HCT116 (cell line): ENCODE measurements at regions not wholly inside any gene's neighbourhood (a gene's known extent, or its start where the extent isn't known, plus 50 kb on each side); places are given as distances from the start of the nearest gene placed in this dataset.

Experiments used
- ATAC-seq: fragments of 200-7000 bp; cut with Tn5 transposase; 2 replicates; pipeline ENCODE4 v1.9.1; 2020; ENCODE audit warnings: mild to moderate bottlenecking, moderate library complexity
- BruUV-seq: library from RNA; stranded (reverse); fragments of 400-500 nt; replicated peaks from 2 replicates; lab custom pipeline; 2021; lab: Mats Ljungman, UMichigan
- CTCF ChIA-PET: fragments of 300-600 bp; sonication (Branson Sonifier 250); formaldehyde crosslinking; loops from one replicate; lab custom pipeline; 2021; ENCODE audit warnings: antibody characterized with exemption; lab: Charles Lee
- POLR2A ChIA-PET: fragments of 300-600, 350-600 bp; sonication (Branson Sonifier 250); formaldehyde crosslinking; loops from one replicate; lab custom pipeline; 2021; ENCODE audit warnings: antibody characterized with exemption; lab: Charles Lee
- RAD21 ChIA-PET, 2 experiments: fragments of 300-600 bp; sonication (Branson Sonifier 250); formaldehyde crosslinking; loops; one replicate each; lab custom pipeline; 2023; ENCODE audit warnings: low total read pairs in 2 of 2; ENCODE audit not compliant: uncharacterized antibody in 2 of 2, unreplicated experiment in 2 of 2, low non-redundant PET in 1 of 2; lab: Charles Lee
- DNase-seq: peaks from one replicate; pipeline ENCODE4 v3.0.0-alpha.2; 2010; ENCODE audit warnings: low read depth, low spot score
- H2AFZ ChIP-seq: fragments of 200-600 bp; shearing (Covaris generic), sonication (generic); 2 replicates; pipeline ENCODE4 v1.6.1; 2017; ENCODE audit warnings: low read depth, mixed run types, mixed read lengths, antibody characterized with exemption, low read length; ENCODE audit not compliant: poor library complexity, severe bottlenecking
- H3K27ac ChIP-seq: 2 replicates; pipeline ENCODE4 v1.5.1; 2012; ENCODE audit warnings: low read depth, low read length
- H3K27me3 ChIP-seq: fragments of 200-600 bp; sonication (generic); 2 replicates; pipeline ENCODE4 v1.6.1; 2016; ENCODE audit warnings: mixed run types, low read length, mixed read lengths; ENCODE audit not compliant: insufficient read depth
- H3K36me3 ChIP-seq, 2 experiments: fragments of 200-500 bp in 1 of 2; fragments of 200-600 bp in 1 of 2; sonication (Bioruptor generic) in 1 of 2; sonication (generic) in 1 of 2; 2 replicates each; pipeline versions ENCODE4 v1.5.1 to v1.6.1; 2014 to 2016; ENCODE audit warnings: low read length in 2 of 2, inconsistent platforms in 1 of 2, mixed read lengths in 1 of 2, mixed run types in 1 of 2; ENCODE audit not compliant: insufficient read depth in 2 of 2, control insufficient read depth in 1 of 2
- H3K4me1 ChIP-seq, 2 experiments: fragments of 200-600 bp in 1 of 2; sonication (generic) in 1 of 2; 2 replicates each; pipeline versions ENCODE4 v1.5.1 to v1.6.1; 2012 to 2017; ENCODE audit warnings: low read length in 2 of 2, inconsistent platforms in 1 of 2, mild to moderate bottlenecking in 1 of 2, mixed read lengths in 1 of 2, mixed run types in 1 of 2, moderate library complexity in 1 of 2; ENCODE audit not compliant: insufficient read depth in 2 of 2, control insufficient read depth in 1 of 2
- H3K4me2 ChIP-seq: fragments of 200-600 bp; sonication (generic); 2 replicates; pipeline ENCODE4 v1.6.1; 2017; ENCODE audit warnings: mixed run types, low read length, mixed read lengths
- H3K4me3 ChIP-seq, 2 experiments: fragments of 200-600 bp in 1 of 2; sonication (generic) in 1 of 2; replicated peaks in 1 of 2; 2 replicates each; pipeline ENCODE4 v1.5.1; 2011 to 2016; ENCODE audit warnings: low read length in 2 of 2, control low read depth in 1 of 2, low read depth in 1 of 2, mild to moderate bottlenecking in 1 of 2, mixed read lengths in 1 of 2, mixed run types in 1 of 2
- H3K79me2 ChIP-seq: fragments of 200-600 bp; sonication (generic); 2 replicates; pipeline ENCODE4 v1.6.1; 2017; ENCODE audit warnings: mild to moderate bottlenecking, mixed run types, low read length, moderate library complexity, mixed read lengths; ENCODE audit not compliant: insufficient read depth
- H3K9ac ChIP-seq: fragments of 200-600 bp; sonication (generic); 2 replicates; pipeline ENCODE4 v1.6.1; 2016; ENCODE audit warnings: low read length, mixed read lengths
- H3K9me2 ChIP-seq: fragments of 200-600 bp; sonication (generic), shearing (Covaris generic); 2 replicates; pipeline ENCODE4 v1.6.1; 2017; ENCODE audit warnings: mixed run types, mild to moderate bottlenecking, moderate library complexity; ENCODE audit not compliant: insufficient read depth
- H3K9me3 ChIP-seq, 2 experiments: fragments of 200-500 bp in 1 of 2; fragments of 200-600 bp in 1 of 2; sonication (Bioruptor generic) in 1 of 2; sonication (generic) in 1 of 2; 2 replicates each; pipeline ENCODE4 v1.6.1; 2014 to 2017; ENCODE audit warnings: low read length in 2 of 2, mixed read lengths in 2 of 2, inconsistent platforms in 1 of 2, low read depth in 1 of 2, mild to moderate bottlenecking in 1 of 2, mixed run types in 1 of 2, moderate library complexity in 1 of 2; ENCODE audit not compliant: control insufficient read depth in 1 of 2, insufficient read depth in 1 of 2
- H4K20me1 ChIP-seq: fragments of 200-600 bp; sonication (generic), shearing (Covaris generic); 2 replicates; pipeline ENCODE4 v1.6.1; 2017; ENCODE audit warnings: mixed run types, mild to moderate bottlenecking, moderate library complexity; ENCODE audit not compliant: insufficient read depth
- ATF3 ChIP-seq: IDR thresholded peaks from 2 replicates; pipeline ENCODE4 v1.6.1; 2012
- CBX3 ChIP-seq: IDR thresholded peaks from 2 replicates; pipeline ENCODE4 v1.6.1; 2012; ENCODE audit warnings: low read depth
- ELF1 ChIP-seq: IDR thresholded peaks from 2 replicates; pipeline ENCODE4 v1.6.1; 2012; ENCODE audit warnings: low read depth, borderline replicate concordance
- EZH2 ChIP-seq: fragments of 200-600 bp; sonication (generic); IDR thresholded peaks from 2 replicates; pipeline ENCODE4 v1.6.1; 2017; ENCODE audit warnings: antibody characterized with exemption, mixed run types
- EZH2phosphoT487 ChIP-seq: fragments of 200-600 bp; IDR thresholded peaks from 2 replicates; pipeline ENCODE4 v1.6.1; 2018; ENCODE audit warnings: antibody characterized with exemption, borderline replicate concordance
- POLR2A ChIP-seq: IDR thresholded peaks from 2 replicates; pipeline ENCODE4 v1.7.0; 2011; ENCODE audit warnings: borderline replicate concordance; ENCODE audit not compliant: insufficient read depth, insufficient read length; ENCODE audit errors: extremely low read depth
- SIN3A ChIP-seq: IDR thresholded peaks from 2 replicates; pipeline ENCODE4 v1.6.1; 2012; ENCODE audit warnings: low read depth
- TCF7L2 ChIP-seq: IDR thresholded peaks from 2 replicates; pipeline ENCODE4 v1.7.0; 2011; ENCODE audit warnings: borderline replicate concordance, inconsistent platforms; ENCODE audit not compliant: insufficient read depth, insufficient read length; ENCODE audit errors: extremely low read depth
- ZBTB33 ChIP-seq: IDR thresholded peaks from 2 replicates; pipeline ENCODE4 v1.6.1; 2011; ENCODE audit warnings: mild to moderate bottlenecking, low read length, moderate library complexity; ENCODE audit not compliant: insufficient replicate concordance; ENCODE audit errors: extremely low read depth
- ZFX ChIP-seq: fragments of 450-650 bp; IDR thresholded peaks from 2 replicates; pipeline ENCODE4 v1.6.1; 2017
- intact Hi-C: fragments of 100-400 bp; cut with micrococcal nuclease; formaldehyde crosslinking; loops from 2 replicates; pipeline ENCODE4 v1.10.0; 2022
- TF ChIP-seq, protein P1 (sequence below), 3 experiments: fragments of 200-600 bp in 1 of 3; sonication (generic) in 1 of 3; IDR thresholded peaks in 2 of 3; conservative IDR thresholded peaks in 1 of 3; 2 replicates each; pipeline ENCODE4 v1.5.1; 2012 to 2017; ENCODE audit warnings: low read depth in 2 of 3, low read length in 2 of 3, antibody characterized with exemption in 1 of 3, borderline replicate concordance in 1 of 3, control low read depth in 1 of 3, mild to moderate bottlenecking in 1 of 3, mixed read lengths in 1 of 3, mixed run types in 1 of 3, moderate library complexity in 1 of 3; ENCODE audit not compliant: insufficient read depth in 1 of 3
- TF ChIP-seq, protein P2 (sequence below): IDR thresholded peaks from 2 replicates; pipeline ENCODE4 v1.6.1; 2012
- TF ChIP-seq, protein P3 (sequence below): IDR thresholded peaks from 2 replicates; pipeline ENCODE4 v1.6.1; 2012; ENCODE audit warnings: low read depth

DNA sequence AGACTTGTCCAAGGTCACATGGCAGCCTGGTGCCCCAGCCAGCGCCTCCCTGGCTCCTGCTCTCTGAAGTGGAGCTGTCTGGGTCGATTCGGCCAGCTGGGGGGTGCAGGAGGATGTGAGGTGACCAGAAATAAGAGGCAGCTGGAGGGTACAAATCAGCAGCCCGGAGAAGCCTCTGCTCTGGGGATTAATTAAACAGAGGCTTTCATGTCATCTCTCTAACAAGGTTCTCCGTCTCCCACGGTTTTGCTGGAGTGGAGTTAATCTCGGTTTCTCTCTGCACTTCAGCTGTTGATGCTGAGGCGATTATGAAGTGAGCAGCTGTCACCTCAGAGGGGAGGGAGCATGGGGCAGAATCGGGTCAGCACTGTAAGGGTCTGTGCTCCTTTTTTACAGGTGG, 236.8 kb downstream of the TLE3 start:
- Histone ChIP-seq H4K20me1 (no peaks in the 10 kb centered on the region), H3K9me2 (no peaks in the 10 kb centered on the region), H3K4me1 (peaks cover 0 to 3% of the 10 kb centered on the region in 2 experiments; a peak in 1 of 4 replicates), H3K4me3 (no peak overlapping the region), H3K79me2 (no peaks in the 10 kb centered on the region), H3K9ac (no peak overlapping the region), H3K36me3 (no peaks in the 10 kb centered on the region), H3K9me3 (no peaks in the 10 kb centered on the region), H3K27me3 (no peaks in the 10 kb centered on the region), H2AFZ (no peak overlapping the region)
- ChIA-PET RAD21 (no interaction called here), POLR2A (no interaction called here), CTCF (no interaction called here)
- DNase-seq (no peak), ATAC-seq (no peak)
- intact Hi-C loops, result no loop called here
- no TSS peak for BruUV-seq
- TF ChIP-seq ZBTB33, result no peak
- no peak for TF ChIP-seq ATF3
- TF ChIP-seq EZH2phosphoT487, result no peak
- TF ChIP-seq, protein P1, sequence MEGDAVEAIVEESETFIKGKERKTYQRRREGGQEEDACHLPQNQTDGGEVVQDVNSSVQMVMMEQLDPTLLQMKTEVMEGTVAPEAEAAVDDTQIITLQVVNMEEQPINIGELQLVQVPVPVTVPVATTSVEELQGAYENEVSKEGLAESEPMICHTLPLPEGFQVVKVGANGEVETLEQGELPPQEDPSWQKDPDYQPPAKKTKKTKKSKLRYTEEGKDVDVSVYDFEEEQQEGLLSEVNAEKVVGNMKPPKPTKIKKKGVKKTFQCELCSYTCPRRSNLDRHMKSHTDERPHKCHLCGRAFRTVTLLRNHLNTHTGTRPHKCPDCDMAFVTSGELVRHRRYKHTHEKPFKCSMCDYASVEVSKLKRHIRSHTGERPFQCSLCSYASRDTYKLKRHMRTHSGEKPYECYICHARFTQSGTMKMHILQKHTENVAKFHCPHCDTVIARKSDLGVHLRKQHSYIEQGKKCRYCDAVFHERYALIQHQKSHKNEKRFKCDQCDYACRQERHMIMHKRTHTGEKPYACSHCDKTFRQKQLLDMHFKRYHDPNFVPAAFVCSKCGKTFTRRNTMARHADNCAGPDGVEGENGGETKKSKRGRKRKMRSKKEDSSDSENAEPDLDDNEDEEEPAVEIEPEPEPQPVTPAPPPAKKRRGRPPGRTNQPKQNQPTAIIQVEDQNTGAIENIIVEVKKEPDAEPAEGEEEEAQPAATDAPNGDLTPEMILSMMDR (IDR thresholded peaks at IDR 0.05 in 2 of 3, conservative IDR thresholded peaks at IDR 0.05 in 1 of 3; ENCODE audit: borderline replicate concordance in 1 of 3, insufficient read depth in 1 of 3, low read depth in 2 of 3, low read length in 2 of 3), result no peak
- TF ChIP-seq, protein P2, sequence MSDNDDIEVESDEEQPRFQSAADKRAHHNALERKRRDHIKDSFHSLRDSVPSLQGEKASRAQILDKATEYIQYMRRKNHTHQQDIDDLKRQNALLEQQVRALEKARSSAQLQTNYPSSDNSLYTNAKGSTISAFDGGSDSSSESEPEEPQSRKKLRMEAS, result no peak
- no peak for TF ChIP-seq CBX3
- TF ChIP-seq POLR2A, result no peak
- TF ChIP-seq EZH2, result no peak
- TF ChIP-seq, protein P3, sequence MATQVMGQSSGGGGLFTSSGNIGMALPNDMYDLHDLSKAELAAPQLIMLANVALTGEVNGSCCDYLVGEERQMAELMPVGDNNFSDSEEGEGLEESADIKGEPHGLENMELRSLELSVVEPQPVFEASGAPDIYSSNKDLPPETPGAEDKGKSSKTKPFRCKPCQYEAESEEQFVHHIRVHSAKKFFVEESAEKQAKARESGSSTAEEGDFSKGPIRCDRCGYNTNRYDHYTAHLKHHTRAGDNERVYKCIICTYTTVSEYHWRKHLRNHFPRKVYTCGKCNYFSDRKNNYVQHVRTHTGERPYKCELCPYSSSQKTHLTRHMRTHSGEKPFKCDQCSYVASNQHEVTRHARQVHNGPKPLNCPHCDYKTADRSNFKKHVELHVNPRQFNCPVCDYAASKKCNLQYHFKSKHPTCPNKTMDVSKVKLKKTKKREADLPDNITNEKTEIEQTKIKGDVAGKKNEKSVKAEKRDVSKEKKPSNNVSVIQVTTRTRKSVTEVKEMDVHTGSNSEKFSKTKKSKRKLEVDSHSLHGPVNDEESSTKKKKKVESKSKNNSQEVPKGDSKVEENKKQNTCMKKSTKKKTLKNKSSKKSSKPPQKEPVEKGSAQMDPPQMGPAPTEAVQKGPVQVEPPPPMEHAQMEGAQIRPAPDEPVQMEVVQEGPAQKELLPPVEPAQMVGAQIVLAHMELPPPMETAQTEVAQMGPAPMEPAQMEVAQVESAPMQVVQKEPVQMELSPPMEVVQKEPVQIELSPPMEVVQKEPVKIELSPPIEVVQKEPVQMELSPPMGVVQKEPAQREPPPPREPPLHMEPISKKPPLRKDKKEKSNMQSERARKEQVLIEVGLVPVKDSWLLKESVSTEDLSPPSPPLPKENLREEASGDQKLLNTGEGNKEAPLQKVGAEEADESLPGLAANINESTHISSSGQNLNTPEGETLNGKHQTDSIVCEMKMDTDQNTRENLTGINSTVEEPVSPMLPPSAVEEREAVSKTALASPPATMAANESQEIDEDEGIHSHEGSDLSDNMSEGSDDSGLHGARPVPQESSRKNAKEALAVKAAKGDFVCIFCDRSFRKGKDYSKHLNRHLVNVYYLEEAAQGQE, result no peak
- TF ChIP-seq ZFX, result no peak
- TF ChIP-seq ELF1, result no peak
- no peak for TF ChIP-seq SIN3A
- no peak for TF ChIP-seq TCF7L2
- TF ChIP-seq, all 23 proteins: peak for 0
- Histone ChIP-seq H3K27ac (no peak overlapping the region), H3K4me2 (no peak overlapping the region)
